ENCODE measurements at regions not wholly inside any gene's neighbourhood (a gene's known extent, or its start where the extent isn't known, plus 50 kb on each side); places are given as distances from the start of the nearest gene placed in this dataset.

DNA sequence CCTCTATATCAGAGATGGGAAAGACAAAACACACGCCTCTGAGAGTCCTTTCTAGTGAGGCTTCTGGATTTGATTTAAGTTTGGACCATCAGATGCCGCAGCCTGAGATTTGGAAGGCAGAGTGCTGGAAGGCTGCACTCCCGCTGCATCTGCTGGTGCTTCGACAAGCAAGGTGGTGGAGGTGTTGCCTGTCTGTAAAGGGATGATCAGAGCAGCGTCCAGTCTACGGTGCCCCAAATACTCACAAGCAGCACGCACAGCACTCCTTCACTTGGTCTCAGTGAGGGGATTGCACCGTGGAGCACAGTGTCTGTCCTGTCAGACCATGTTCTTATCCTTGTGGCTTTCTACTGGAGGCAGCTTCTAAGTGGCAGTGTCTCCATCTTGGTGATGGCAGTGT is 221.4 kb downstream of the GADD45G start:
- no peaks in the 10 kb centered on the region for H3K4me1 ChIP-seq (ENCODE audit: control insufficient read depth in 1 of 2, insufficient read depth in 2 of 2, low read length in 2 of 2)
- no peak overlapping the region for H3K4me3 ChIP-seq (replicated peaks in 1 of 3; ENCODE audit: low read depth in 2 of 3, low read length in 3 of 3)
- Mint-ChIP-seq H3K4me1 (peaks cover 10% of the 10 kb centered on the region), H3K9me3 (peaks cover 0 to 11% (median 6%) of the 10 kb centered on the region in 7 donors), H3K27ac (peak overlapping the region in 1 of 7 donors; percentile 16), H3K4me3 (no peak overlapping the region), H3K27me3 (ENCODE audit: low read depth in 3 of 3) (peaks cover 6 to 8% (median 7%) of the 10 kb centered on the region in 3 donors), H3K36me3 (no peaks in the 10 kb centered on the region)
- 92% methylated on average over 7 of the region's 8 CpGs for WGBS (ENCODE audit: insufficient coverage)
- H3K36me3 ChIP-seq (replicated peaks in 1 of 2; ENCODE audit: control insufficient read depth in 1 of 2, insufficient read depth in 2 of 2, low read length in 2 of 2) = no peaks in the 10 kb centered on the region
- H3K79me2 ChIP-seq (ENCODE audit: insufficient read depth, low read length) = no peaks in the 10 kb centered on the region
- H3K27me3 ChIP-seq (ENCODE audit: control insufficient read depth in 2 of 2, insufficient read depth in 2 of 2, low read length in 2 of 2) = no peaks in the 10 kb centered on the region
- no peak for DNase-seq
- H3K9me3 ChIP-seq (replicated peaks in 1 of 2; ENCODE audit: control insufficient read depth in 1 of 2, insufficient read depth in 1 of 2, low read length in 2 of 2) = no peaks in the 10 kb centered on the region
- H3K9ac ChIP-seq (ENCODE audit: insufficient read depth, low read length, poor library complexity, severe bottlenecking) = no peak overlapping the region
- no peak overlapping the region for H3K27ac ChIP-seq (ENCODE audit: low read depth in 1 of 2, low read length in 2 of 2)
- intact Hi-C loops (cut with micrococcal nuclease) = no loop called here
- no peak overlapping the region for H3K4me2 ChIP-seq (replicated peaks; ENCODE audit: extremely low read depth, low read length, poor library complexity, severe bottlenecking)
- no peak overlapping the region for H2AFZ ChIP-seq (ENCODE audit: insufficient read depth, low read depth, low read length, poor library complexity, severe bottlenecking)
- TF ChIP-seq, protein P1, sequence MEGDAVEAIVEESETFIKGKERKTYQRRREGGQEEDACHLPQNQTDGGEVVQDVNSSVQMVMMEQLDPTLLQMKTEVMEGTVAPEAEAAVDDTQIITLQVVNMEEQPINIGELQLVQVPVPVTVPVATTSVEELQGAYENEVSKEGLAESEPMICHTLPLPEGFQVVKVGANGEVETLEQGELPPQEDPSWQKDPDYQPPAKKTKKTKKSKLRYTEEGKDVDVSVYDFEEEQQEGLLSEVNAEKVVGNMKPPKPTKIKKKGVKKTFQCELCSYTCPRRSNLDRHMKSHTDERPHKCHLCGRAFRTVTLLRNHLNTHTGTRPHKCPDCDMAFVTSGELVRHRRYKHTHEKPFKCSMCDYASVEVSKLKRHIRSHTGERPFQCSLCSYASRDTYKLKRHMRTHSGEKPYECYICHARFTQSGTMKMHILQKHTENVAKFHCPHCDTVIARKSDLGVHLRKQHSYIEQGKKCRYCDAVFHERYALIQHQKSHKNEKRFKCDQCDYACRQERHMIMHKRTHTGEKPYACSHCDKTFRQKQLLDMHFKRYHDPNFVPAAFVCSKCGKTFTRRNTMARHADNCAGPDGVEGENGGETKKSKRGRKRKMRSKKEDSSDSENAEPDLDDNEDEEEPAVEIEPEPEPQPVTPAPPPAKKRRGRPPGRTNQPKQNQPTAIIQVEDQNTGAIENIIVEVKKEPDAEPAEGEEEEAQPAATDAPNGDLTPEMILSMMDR (IDR thresholded peaks at IDR 0.05) = no peak
- H4K20me1 ChIP-seq (ENCODE audit: insufficient read depth, low read length) = no peaks in the 10 kb centered on the region

DNA sequence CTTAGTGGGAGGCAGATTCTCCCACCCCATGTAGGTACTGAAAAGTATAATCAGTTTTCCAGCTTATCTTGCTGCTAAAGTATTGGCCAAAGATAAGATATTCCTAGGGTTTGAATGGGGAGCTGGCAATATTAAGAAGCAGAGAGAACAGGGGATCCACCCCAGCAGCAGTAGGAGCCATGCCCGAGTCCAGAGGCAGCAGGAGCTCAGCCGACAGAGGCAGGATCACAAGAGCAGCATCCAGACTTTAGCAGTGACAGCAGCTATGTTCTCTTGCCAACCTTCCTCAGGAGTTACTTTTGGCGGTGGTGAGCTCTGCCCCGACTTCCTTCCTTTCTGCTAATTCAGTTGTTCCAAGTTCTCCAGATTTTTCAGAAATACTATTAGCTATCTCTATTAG is 224.5 kb downstream of the GADD45G start:
- Histone ChIP-seq H3K79me2 (ENCODE audit: insufficient read depth, low read length) (no peaks in the 10 kb centered on the region), H3K27ac (ENCODE audit: low read depth in 1 of 2, low read length in 2 of 2) (no peak overlapping the region), H3K36me3 (replicated peaks in 1 of 2; ENCODE audit: control insufficient read depth in 1 of 2, insufficient read depth in 2 of 2, low read length in 2 of 2) (no peaks in the 10 kb centered on the region), H3K9me3 (replicated peaks in 1 of 2; ENCODE audit: control insufficient read depth in 1 of 2, insufficient read depth in 1 of 2, low read length in 2 of 2) (no peaks in the 10 kb centered on the region), H3K4me3 (replicated peaks in 1 of 3; ENCODE audit: low read depth in 2 of 3, low read length in 3 of 3) (no peak overlapping the region), H3K9ac (ENCODE audit: insufficient read depth, low read length, poor library complexity, severe bottlenecking) (no peak overlapping the region), H3K4me1 (ENCODE audit: control insufficient read depth in 1 of 2, insufficient read depth in 2 of 2, low read length in 2 of 2) (no peaks in the 10 kb centered on the region), H3K4me2 (replicated peaks; ENCODE audit: extremely low read depth, low read length, poor library complexity, severe bottlenecking) (no peak overlapping the region), H3K27me3 (ENCODE audit: control insufficient read depth in 2 of 2, insufficient read depth in 2 of 2, low read length in 2 of 2) (no peaks in the 10 kb centered on the region), H4K20me1 (ENCODE audit: insufficient read depth, low read length) (no peaks in the 10 kb centered on the region), H2AFZ (ENCODE audit: insufficient read depth, low read depth, low read length, poor library complexity, severe bottlenecking) (no peak overlapping the region)
- no peak for DNase-seq
- intact Hi-C loops (cut with micrococcal nuclease) = no loop called here
- Mint-ChIP-seq H3K27me3 (ENCODE audit: low read depth in 3 of 3) (peaks cover 4 to 11% (median 8%) of the 10 kb centered on the region in 3 donors), H3K4me3 (peak overlapping the region in 1 of 2 donors; percentile 33), H3K27ac (no peak overlapping the region), H3K36me3 (no peaks in the 10 kb centered on the region), H3K9me3 (peaks cover 3 to 18% (median 7%) of the 10 kb centered on the region in 7 donors), H3K4me1 (peaks cover 10% of the 10 kb centered on the region)
- 74% methylated on average over 4 of the region's 4 CpGs for WGBS (ENCODE audit: insufficient coverage)
- TF ChIP-seq, protein P1 (IDR thresholded peaks at IDR 0.05) = no peak
